ENCODE measurements at regions not wholly inside any gene's neighbourhood (a gene's known extent, or its start where the extent isn't known, plus 50 kb on each side); places are given as distances from the start of the nearest gene placed in this dataset.

GRCh38 chr6:66848244-66848953, 1141.4 kb upstream of the EYS start:
- no peak overlapping the region for H3K4me3 ChIP-seq (ENCODE audit: low read depth in 1 of 2, low read length in 2 of 2)
- H3K4me1 ChIP-seq (ENCODE audit: insufficient read depth, low read length), result no peaks in the 10 kb centered on the region
- DNase-seq, result no peak
- TF ChIP-seq EZH2 (IDR thresholded peaks at IDR 0.05; ENCODE audit: borderline replicate concordance, low read depth, low read length, severe bottlenecking), result no peak
- TF ChIP-seq CTCF (IDR thresholded peaks at IDR 0.05; ENCODE audit: borderline replicate concordance, extremely low read depth, low read length, poor library complexity, severe bottlenecking), result no peak
- H3K9me3 ChIP-seq (ENCODE audit: insufficient read depth, low read length, severe bottlenecking), result no peaks in the 10 kb centered on the region
- no peak overlapping the region for H2AFZ ChIP-seq (ENCODE audit: low read depth, low read length)
- H3K79me2 ChIP-seq (ENCODE audit: insufficient read depth, low read length), result no peaks in the 10 kb centered on the region
- H3K36me3 ChIP-seq (ENCODE audit: insufficient read depth, low read length), result no peaks in the 10 kb centered on the region
- H3K27ac ChIP-seq (ENCODE audit: low read length), result no peak overlapping the region
- no peak overlapping the region for H3K9ac ChIP-seq (ENCODE audit: low read depth, low read length)
- ATAC-seq (ENCODE audit: insufficient read depth, low read depth), result no peak
- no peak overlapping the region for H3K4me2 ChIP-seq (ENCODE audit: insufficient read depth, low read length)
- no peaks in the 10 kb centered on the region for H3K27me3 ChIP-seq (ENCODE audit: insufficient read depth, low read length, poor library complexity)
- no peaks in the 10 kb centered on the region for H4K20me1 ChIP-seq (ENCODE audit: insufficient read depth, low read length)

GRCh38 chr6:66838764-66839163, 1131.7 kb upstream of the EYS start:
- no peak for DNase-seq
- TF ChIP-seq EZH2 (IDR thresholded peaks at IDR 0.05; ENCODE audit: borderline replicate concordance, low read depth, low read length, severe bottlenecking) (no peak), CTCF (IDR thresholded peaks at IDR 0.05; ENCODE audit: borderline replicate concordance, extremely low read depth, low read length, poor library complexity, severe bottlenecking) (no peak)
- no peak for ATAC-seq (ENCODE audit: insufficient read depth, low read depth)
- Histone ChIP-seq H3K27me3 (ENCODE audit: insufficient read depth, low read length, poor library complexity) (no peaks in the 10 kb centered on the region), H3K4me3 (ENCODE audit: low read depth in 1 of 2, low read length in 2 of 2) (no peak overlapping the region), H3K4me1 (ENCODE audit: insufficient read depth, low read length) (no peaks in the 10 kb centered on the region), H3K79me2 (ENCODE audit: insufficient read depth, low read length) (no peaks in the 10 kb centered on the region), H4K20me1 (ENCODE audit: insufficient read depth, low read length) (no peaks in the 10 kb centered on the region), H2AFZ (ENCODE audit: low read depth, low read length) (no peak overlapping the region), H3K27ac (ENCODE audit: low read length) (no peak overlapping the region), H3K9me3 (ENCODE audit: insufficient read depth, low read length, severe bottlenecking) (no peaks in the 10 kb centered on the region), H3K9ac (ENCODE audit: low read depth, low read length) (no peak overlapping the region), H3K36me3 (ENCODE audit: insufficient read depth, low read length) (no peaks in the 10 kb centered on the region), H3K4me2 (ENCODE audit: insufficient read depth, low read length) (no peak overlapping the region)

- H3K9me3 ChIP-seq (ENCODE audit: insufficient read depth, low read length, severe bottlenecking), result no peaks in the 10 kb centered on the region
- TF ChIP-seq CTCF (IDR thresholded peaks at IDR 0.05; ENCODE audit: borderline replicate concordance, extremely low read depth, low read length, poor library complexity, severe bottlenecking) (no peak), EZH2 (IDR thresholded peaks at IDR 0.05; ENCODE audit: borderline replicate concordance, low read depth, low read length, severe bottlenecking) (no peak)
- no peak for ATAC-seq (ENCODE audit: insufficient read depth, low read depth)
- no peak overlapping the region for H3K9ac ChIP-seq (ENCODE audit: low read depth, low read length)
- H2AFZ ChIP-seq (ENCODE audit: low read depth, low read length), result no peak overlapping the region
- no peaks in the 10 kb centered on the region for H3K36me3 ChIP-seq (ENCODE audit: insufficient read depth, low read length)
- H3K27ac ChIP-seq (ENCODE audit: low read length), result no peak overlapping the region
- H3K4me3 ChIP-seq (ENCODE audit: low read depth in 1 of 2, low read length in 2 of 2), result no peak overlapping the region
- no peaks in the 10 kb centered on the region for H3K4me1 ChIP-seq (ENCODE audit: insufficient read depth, low read length)
- DNase-seq, result no peak
- no peaks in the 10 kb centered on the region for H3K27me3 ChIP-seq (ENCODE audit: insufficient read depth, low read length, poor library complexity)
- no peaks in the 10 kb centered on the region for H3K79me2 ChIP-seq (ENCODE audit: insufficient read depth, low read length)
- no peaks in the 10 kb centered on the region for H4K20me1 ChIP-seq (ENCODE audit: insufficient read depth, low read length)
- no peak overlapping the region for H3K4me2 ChIP-seq (ENCODE audit: insufficient read depth, low read length)
Measured at GRCh38 chr6:66825539-66825938, 1118.5 kb upstream of the EYS start.
